ENCODE measurements at regions not wholly inside any gene's neighbourhood (a gene's known extent, or its start where the extent isn't known, plus 50 kb on each side); places are given as distances from the start of the nearest gene placed in this dataset.
A peak's percentile ranks its signal among the peaks of the same experiment; 100 is the strongest.
"Not testable (repeated sequence)": the region's sequence is repeated elsewhere in the genome, so short reads cannot be mapped to it uniquely, and the experiment has no call there.

DNA sequence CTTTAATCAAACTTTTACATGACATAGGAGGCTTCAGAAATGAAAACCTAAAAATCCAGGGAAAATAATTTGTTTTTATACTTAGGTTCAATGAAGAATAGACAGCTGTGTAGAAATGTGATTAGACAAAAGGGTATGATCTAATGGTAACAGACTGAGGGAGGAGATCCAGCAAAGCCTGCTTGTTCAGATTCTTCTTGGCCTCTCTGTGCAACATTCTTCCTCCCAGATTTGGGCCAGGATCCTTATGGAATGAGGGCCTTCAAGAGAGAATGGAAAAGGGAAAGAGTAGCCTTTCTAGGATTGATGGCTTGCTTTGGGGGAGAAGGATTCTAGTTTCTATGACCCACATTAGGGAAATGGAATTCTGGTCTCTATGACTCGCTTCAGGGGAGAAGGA, 94.5 kb upstream of the G2E3 start:
- no peaks in the 10 kb centered on the region for H3K9me3 ChIP-seq (ENCODE audit: insufficient read depth, low read depth, low read length)
- no peak overlapping the region for H4K8ac ChIP-seq (ENCODE audit: low read depth, low read length)
- H3K36me3 ChIP-seq (ENCODE audit: control insufficient read depth in 1 of 2, insufficient read depth in 2 of 2, low read length in 2 of 2), result no peaks in the 10 kb centered on the region
- no peak overlapping the region for H2BK5ac ChIP-seq (ENCODE audit: low read depth, low read length, poor library complexity)
- no peak overlapping the region for H3K23ac ChIP-seq (ENCODE audit: low read length)
- no peak overlapping the region for H2AK5ac ChIP-seq (ENCODE audit: low read length)
- no peak overlapping the region for H3K9ac ChIP-seq (ENCODE audit: low read length)
- H4K91ac ChIP-seq (ENCODE audit: low read depth, low read length), result no peak overlapping the region
- H3K4me3 ChIP-seq (ENCODE audit: low read depth, low read length), result no peak overlapping the region
- H3K14ac ChIP-seq (ENCODE audit: low read length), result no peak overlapping the region
- no peaks in the 10 kb centered on the region for H3K79me2 ChIP-seq (ENCODE audit: control insufficient read depth, insufficient read depth, low read length, poor library complexity)
- no peak overlapping the region for H2AFZ ChIP-seq (ENCODE audit: insufficient read depth, low read length, poor library complexity)
- no peak overlapping the region for H3K18ac ChIP-seq (ENCODE audit: low read length)
- no peak overlapping the region for H2BK120ac ChIP-seq (ENCODE audit: insufficient read depth, low read length, poor library complexity)
- H4K12ac ChIP-seq (ENCODE audit: low read depth, low read length), result no peak overlapping the region
- WGBS (ENCODE audit: extremely low coverage, insufficient coverage, insufficient read length), result no CpG with 5 or more reads among the region's 1 CpG
- no peaks in the 10 kb centered on the region for H3K4me1 ChIP-seq (ENCODE audit: control insufficient read depth in 1 of 2, insufficient read depth in 2 of 2, low read length in 2 of 2)
- no peaks in the 10 kb centered on the region for H3K79me1 ChIP-seq (ENCODE audit: low read length)
- peak; percentile 58 to 86 for DNase-seq
- H2BK12ac ChIP-seq (ENCODE audit: low read length), result no peak overlapping the region
- H3K27me3 ChIP-seq (ENCODE audit: insufficient read depth, low read length), result no peaks in the 10 kb centered on the region
- H3K27ac ChIP-seq (ENCODE audit: low read depth, low read length), result no peak overlapping the region
- no peak overlapping the region for H3K4ac ChIP-seq (ENCODE audit: low read depth, low read length)
- no peak overlapping the region for H3K4me2 ChIP-seq (ENCODE audit: low read length)

DNA sequence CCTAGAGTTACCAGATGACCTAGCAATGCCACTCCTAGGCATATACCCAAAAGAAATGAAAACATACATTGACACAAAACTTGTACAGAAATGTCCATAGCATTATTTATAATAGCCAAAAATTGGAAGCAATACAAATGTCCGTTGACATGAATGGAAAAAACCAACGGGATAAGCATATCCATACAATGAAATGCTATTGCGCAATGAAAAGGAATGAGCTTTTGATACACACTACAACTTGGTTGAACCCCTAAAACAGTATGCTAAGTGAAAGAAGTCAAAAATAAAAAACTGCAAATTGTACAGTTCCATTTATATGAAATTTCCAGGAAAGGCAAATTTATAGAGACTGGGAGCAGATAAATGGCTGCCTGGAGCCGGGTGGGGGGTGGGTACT, 90.6 kb upstream of the G2E3 start:
- H3K18ac ChIP-seq (ENCODE audit: low read length), result no peak overlapping the region
- no peak overlapping the region for H3K4me2 ChIP-seq (ENCODE audit: low read length)
- H3K14ac ChIP-seq (ENCODE audit: low read length), result no peak overlapping the region
- H3K4me3 ChIP-seq (ENCODE audit: low read depth, low read length), result no peak overlapping the region
- no peak overlapping the region for H3K4ac ChIP-seq (ENCODE audit: low read depth, low read length)
- no peaks in the 10 kb centered on the region for H3K9me3 ChIP-seq (ENCODE audit: insufficient read depth, low read depth, low read length)
- no peaks in the 10 kb centered on the region for H3K79me1 ChIP-seq (ENCODE audit: low read length)
- H2AK5ac ChIP-seq (ENCODE audit: low read length), result no peak overlapping the region
- no peak overlapping the region for H2BK5ac ChIP-seq (ENCODE audit: low read depth, low read length, poor library complexity)
- no peak overlapping the region for H2AFZ ChIP-seq (ENCODE audit: insufficient read depth, low read length, poor library complexity)
- no peak overlapping the region for H3K9ac ChIP-seq (ENCODE audit: low read length)
- H3K36me3 ChIP-seq (ENCODE audit: control insufficient read depth in 1 of 2, insufficient read depth in 2 of 2, low read length in 2 of 2), result no peaks in the 10 kb centered on the region
- no peak overlapping the region for H4K12ac ChIP-seq (ENCODE audit: low read depth, low read length)
- no peak overlapping the region for H3K23ac ChIP-seq (ENCODE audit: low read length)
- H3K27me3 ChIP-seq (ENCODE audit: insufficient read depth, low read length), result no peaks in the 10 kb centered on the region
- no peak overlapping the region for H4K8ac ChIP-seq (ENCODE audit: low read depth, low read length)
- H3K79me2 ChIP-seq (ENCODE audit: control insufficient read depth, insufficient read depth, low read length, poor library complexity), result no peaks in the 10 kb centered on the region
- H2BK12ac ChIP-seq (ENCODE audit: low read length), result no peak overlapping the region
- H3K4me1 ChIP-seq (ENCODE audit: control insufficient read depth in 1 of 2, insufficient read depth in 2 of 2, low read length in 2 of 2), result no peaks in the 10 kb centered on the region
- no peak for DNase-seq
- H2BK120ac ChIP-seq (ENCODE audit: insufficient read depth, low read length, poor library complexity), result no peak overlapping the region
- H3K27ac ChIP-seq (ENCODE audit: low read depth, low read length), result no peak overlapping the region
- no CpG with 5 or more reads among the region's 4 CpGs for WGBS (ENCODE audit: extremely low coverage, insufficient coverage, insufficient read length)
- no peak overlapping the region for H4K91ac ChIP-seq (ENCODE audit: low read depth, low read length)

DNA sequence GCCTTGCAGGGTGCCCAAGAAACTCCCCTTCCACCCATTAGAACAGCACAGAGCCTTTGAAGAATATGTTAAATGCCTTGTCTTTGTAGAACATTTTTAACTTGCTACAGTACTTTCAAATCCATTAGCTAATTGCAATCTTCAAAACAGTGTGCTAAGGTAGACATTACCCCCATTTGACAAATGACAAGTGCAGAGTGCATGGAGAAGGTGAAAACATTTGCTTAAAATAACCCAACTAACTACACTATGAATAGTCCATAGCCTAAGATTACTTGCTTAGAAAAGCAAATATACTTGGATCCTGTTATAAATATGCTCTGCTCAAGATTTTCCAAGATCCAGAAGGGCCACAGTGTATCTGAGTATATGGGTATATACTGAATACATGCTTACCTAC, 87.0 kb upstream of the G2E3 start:
- no peak for DNase-seq
- Histone ChIP-seq H3K9ac (ENCODE audit: low read length) (no peak overlapping the region), H3K79me1 (ENCODE audit: low read length) (no peaks in the 10 kb centered on the region), H2BK12ac (ENCODE audit: low read length) (no peak overlapping the region), H4K91ac (ENCODE audit: low read depth, low read length) (no peak overlapping the region), H2AK5ac (ENCODE audit: low read length) (no peak overlapping the region), H3K23ac (ENCODE audit: low read length) (no peak overlapping the region), H3K36me3 (ENCODE audit: control insufficient read depth in 1 of 2, insufficient read depth in 2 of 2, low read length in 2 of 2) (no peaks in the 10 kb centered on the region), H3K14ac (ENCODE audit: low read length) (no peak overlapping the region), H3K27ac (ENCODE audit: low read depth, low read length) (no peak overlapping the region), H2BK120ac (ENCODE audit: insufficient read depth, low read length, poor library complexity) (no peak overlapping the region), H3K9me3 (ENCODE audit: insufficient read depth, low read depth, low read length) (no peaks in the 10 kb centered on the region), H3K27me3 (ENCODE audit: insufficient read depth, low read length) (no peaks in the 10 kb centered on the region), H4K8ac (ENCODE audit: low read depth, low read length) (no peak overlapping the region), H3K79me2 (ENCODE audit: control insufficient read depth, insufficient read depth, low read length, poor library complexity) (no peaks in the 10 kb centered on the region), H3K4me2 (ENCODE audit: low read length) (no peak overlapping the region), H3K4me3 (ENCODE audit: low read depth, low read length) (no peak overlapping the region), H2AFZ (ENCODE audit: insufficient read depth, low read length, poor library complexity) (no peak overlapping the region), H3K18ac (ENCODE audit: low read length) (no peak overlapping the region), H4K12ac (ENCODE audit: low read depth, low read length) (no peak overlapping the region), H2BK5ac (ENCODE audit: low read depth, low read length, poor library complexity) (no peak overlapping the region), H3K4me1 (ENCODE audit: control insufficient read depth in 1 of 2, insufficient read depth in 2 of 2, low read length in 2 of 2) (no peaks in the 10 kb centered on the region), H3K4ac (ENCODE audit: low read depth, low read length) (no peak overlapping the region)

DNA sequence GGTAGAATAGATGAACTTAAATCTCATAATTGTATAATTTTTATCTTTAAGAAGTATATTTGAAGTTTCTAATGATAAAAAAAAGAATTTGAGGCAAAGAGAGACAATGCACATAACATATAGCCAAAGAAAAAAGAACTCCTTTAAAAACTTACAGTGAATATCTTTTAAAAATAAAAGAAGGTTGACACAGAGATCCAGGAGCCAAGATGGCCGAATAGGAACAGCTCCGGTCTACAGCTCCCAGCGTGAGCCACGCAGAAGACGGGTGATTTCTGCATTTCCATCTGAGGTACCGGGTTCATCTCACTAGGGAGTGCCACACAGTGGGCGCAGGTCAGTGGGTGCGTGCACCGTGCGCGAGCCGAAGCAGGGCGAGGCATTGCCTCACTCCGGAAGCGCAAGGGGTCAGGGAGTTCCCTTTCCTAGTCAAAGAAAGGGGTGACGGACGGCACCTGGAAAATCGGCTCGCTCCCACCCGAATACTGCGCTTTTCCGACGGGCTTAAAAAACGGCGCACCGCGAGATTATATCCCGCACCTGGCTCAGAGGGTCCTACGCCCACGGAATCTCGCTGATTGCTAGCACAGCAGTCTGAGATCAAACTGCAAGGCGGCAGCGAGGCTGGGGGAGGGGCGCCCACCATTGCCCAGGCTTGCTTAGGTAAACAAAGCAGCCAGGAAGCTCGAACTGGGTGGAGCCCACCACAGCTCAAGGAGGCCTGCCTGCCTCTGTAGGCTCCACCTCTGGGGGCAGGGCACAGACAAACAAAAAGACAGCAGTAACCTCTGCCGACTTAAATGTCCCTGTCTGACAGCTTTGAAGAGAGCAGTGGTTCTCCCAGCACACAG, 84.9 kb upstream of the G2E3 start:
- not testable (repeated sequence) for H4K12ac ChIP-seq (ENCODE audit: low read depth, low read length); H3K79me1 ChIP-seq (ENCODE audit: low read length); H3K4me3 ChIP-seq (ENCODE audit: low read depth, low read length); H3K27me3 ChIP-seq (ENCODE audit: insufficient read depth, low read length); H3K9me3 ChIP-seq (ENCODE audit: insufficient read depth, low read depth, low read length); H2AK5ac ChIP-seq (ENCODE audit: low read length); H3K18ac ChIP-seq (ENCODE audit: low read length); H3K4me1 ChIP-seq (ENCODE audit: control insufficient read depth in 1 of 2, insufficient read depth in 2 of 2, low read length in 2 of 2); H3K4ac ChIP-seq (ENCODE audit: low read depth, low read length); H2AFZ ChIP-seq (ENCODE audit: insufficient read depth, low read length, poor library complexity); H4K91ac ChIP-seq (ENCODE audit: low read depth, low read length); DNase-seq; H3K14ac ChIP-seq (ENCODE audit: low read length); H3K79me2 ChIP-seq (ENCODE audit: control insufficient read depth, insufficient read depth, low read length, poor library complexity); H2BK12ac ChIP-seq (ENCODE audit: low read length); H3K27ac ChIP-seq (ENCODE audit: low read depth, low read length); H2BK120ac ChIP-seq (ENCODE audit: insufficient read depth, low read length, poor library complexity); H3K23ac ChIP-seq (ENCODE audit: low read length); H3K9ac ChIP-seq (ENCODE audit: low read length); H2BK5ac ChIP-seq (ENCODE audit: low read depth, low read length, poor library complexity); H3K4me2 ChIP-seq (ENCODE audit: low read length); H3K36me3 ChIP-seq (ENCODE audit: control insufficient read depth in 1 of 2, insufficient read depth in 2 of 2, low read length in 2 of 2); H4K8ac ChIP-seq (ENCODE audit: low read depth, low read length)
- WGBS (ENCODE audit: extremely low coverage, insufficient coverage, insufficient read length), result no CpG with 5 or more reads among the region's 36 CpGs
